Activated T-helper 1 cell treated with Interleukin-2 at 50 U/mL for 16 hours (primary cell): ENCODE measurements at regions not wholly inside any gene's neighbourhood (a gene's known extent, or its start where the extent isn't known, plus 50 kb on each side); places are given as distances from the start of the nearest gene placed in this dataset.
"Not testable (repeated sequence)": the region's sequence is repeated elsewhere in the genome, so short reads cannot be mapped to it uniquely, and the experiment has no call there.

Experiments used
- DNase-seq: peaks from one replicate; pipeline ENCODE4 v3.0.0-alpha.2; 2020; ENCODE audit warnings: low read depth

GRCh38 chr10:6803427-6803783 lies 223.3 kb upstream of the PRKCQ start:
- no peak for DNase-seq

DNA sequence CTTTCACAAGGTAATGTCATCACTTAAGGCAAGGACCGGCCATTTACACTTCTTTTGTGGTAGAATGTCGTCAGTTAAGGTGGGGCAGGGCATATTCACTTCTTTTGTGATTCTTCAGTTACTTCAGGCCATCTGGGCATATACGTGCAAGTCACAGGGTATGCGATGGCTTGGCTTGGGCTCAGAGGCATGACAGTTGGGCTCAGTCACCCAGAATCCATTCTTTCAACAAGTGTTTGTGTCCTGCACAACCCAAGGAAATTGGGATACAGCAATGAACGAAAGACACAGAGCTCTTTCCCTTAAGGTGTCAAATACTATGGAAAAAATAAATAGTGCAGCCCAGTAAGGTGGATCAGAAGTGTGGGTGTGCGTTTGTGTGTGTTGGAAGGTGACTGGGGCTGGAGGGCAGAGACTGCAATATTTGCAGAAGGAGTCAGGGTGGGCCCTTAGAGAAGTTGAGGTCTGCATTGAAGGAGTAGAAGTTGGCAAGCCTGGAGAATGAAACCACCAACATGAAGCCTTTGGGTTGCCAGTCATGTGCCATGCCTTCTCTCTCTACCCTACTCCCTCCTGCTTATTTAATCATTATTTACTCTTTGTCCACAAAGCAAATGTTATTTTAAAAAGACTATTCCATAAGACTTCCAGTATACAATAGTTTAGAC lies 222.8 kb upstream of the PRKCQ start:
- DNase-seq = no peak

DNA sequence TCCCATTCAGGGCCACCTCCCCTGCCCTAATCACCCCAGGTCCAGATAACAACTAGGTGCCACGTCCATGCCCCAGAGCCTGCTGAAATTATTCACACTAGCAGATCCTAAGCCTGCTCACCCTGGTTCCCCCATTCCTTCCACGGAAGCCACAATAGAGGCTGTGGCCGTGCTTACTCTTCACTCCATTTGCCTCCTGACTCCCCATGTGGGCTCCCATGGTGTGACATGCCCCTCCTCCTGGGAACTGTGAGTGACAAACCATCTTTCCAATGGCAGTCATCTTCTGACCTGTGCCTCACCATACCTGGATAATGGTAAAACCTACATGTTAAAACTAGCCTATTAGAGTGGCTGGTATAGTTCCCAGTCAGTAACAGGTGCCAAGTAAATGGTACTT lies 216.2 kb upstream of the PRKCQ start:
- DNase-seq = no peak

- no peak for DNase-seq
These were observed 215.5 kb upstream of the PRKCQ start for GRCh38 chr10:6795541-6795940.

DNA sequence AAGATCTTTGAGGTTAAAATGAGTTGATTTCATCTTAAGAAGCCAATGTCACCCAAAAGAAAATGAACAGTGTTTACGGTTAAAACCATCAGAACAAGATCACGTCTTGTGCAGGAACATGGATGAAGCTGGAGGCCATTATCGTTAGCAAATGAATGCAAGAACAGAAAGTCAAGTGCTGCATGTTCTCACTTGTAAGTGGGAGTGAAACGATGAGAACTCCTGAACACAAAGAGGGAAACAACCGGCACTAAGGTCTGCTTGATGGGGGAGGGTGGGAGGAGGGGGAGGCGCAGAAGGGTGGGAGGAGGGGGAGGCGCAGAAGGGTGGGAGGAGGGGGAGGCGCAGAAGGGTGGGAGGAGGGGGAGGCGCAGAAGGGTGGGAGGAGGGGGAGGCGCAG lies 214.8 kb upstream of the PRKCQ start:
- DNase-seq = not testable (repeated sequence)

DNA sequence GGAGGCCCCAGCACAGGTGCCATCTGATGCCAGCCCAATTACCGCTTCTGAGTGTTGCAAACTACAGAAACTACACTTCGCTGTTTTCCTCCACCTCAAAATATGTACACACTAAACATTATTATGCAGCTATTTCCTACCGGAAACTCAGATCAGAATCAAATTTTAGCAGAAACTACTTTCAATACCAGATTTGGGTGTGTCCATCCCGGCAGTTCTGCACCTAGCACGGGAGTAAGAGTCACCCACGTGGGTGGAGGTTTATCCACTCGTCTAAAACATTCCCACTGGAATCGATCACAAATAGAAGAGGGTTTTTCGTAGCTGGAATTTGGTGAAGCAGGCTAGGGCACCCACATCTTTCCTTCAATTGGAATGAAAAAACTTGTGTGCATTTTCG lies 214.4 kb upstream of the PRKCQ start:
- no peak for DNase-seq

DNA sequence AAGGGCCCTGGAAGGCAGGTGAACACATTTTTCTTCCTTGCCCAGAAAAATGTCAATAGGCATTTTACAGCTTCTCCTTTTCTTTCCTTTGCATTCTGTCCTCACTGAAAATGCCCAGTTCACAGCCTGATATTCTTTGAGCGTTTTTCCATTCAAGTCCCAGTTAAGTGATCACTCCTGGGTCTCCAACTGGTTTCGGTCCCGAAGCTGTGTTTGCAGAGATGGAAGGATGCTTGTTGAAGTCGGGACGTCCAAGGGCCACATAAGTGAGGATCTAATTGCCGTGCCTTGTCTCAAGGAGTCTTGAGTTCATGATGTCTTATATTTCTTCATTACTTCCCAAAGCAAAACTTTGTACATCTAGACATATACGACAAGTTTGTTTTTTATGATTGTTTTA lies 208.7 kb upstream of the PRKCQ start:
- no peak for DNase-seq

DNA sequence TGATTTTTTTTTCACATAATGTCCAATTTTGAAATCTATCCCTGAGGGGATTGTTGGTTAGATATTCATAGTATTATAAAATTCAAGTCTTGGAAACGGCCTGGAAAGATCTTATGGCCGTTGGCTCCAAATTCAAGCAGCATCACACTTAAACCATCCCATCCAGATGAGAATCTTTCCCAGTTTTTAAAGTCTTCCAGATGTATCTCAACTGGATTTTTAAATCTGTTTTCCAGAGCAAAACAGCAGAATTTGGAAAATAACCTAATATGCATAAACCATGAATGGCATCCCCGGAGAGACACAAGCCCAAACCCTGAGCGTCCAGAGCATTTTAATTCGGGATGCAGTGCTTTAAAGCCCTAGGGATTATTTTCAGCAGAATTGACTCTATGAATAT lies 208.2 kb upstream of the PRKCQ start:
- no peak for DNase-seq

DNA sequence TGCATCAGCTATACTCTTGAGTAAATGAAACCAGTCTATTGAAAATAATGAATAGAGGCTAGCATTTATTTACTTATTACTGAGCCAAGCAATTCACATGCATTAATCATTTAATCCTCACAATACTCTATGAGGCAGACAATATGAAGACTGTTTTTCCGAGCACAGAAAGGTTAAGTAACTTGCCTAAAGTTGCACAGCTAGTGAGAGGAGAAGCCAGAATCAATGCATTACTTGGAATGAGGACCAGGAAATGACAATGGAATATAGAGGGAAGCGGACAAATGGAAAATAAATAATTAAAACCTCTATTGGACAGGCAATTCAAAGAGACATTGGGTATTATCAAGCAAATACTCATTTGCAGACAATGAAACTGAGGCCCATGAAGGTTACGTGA lies 207.6 kb upstream of the PRKCQ start:
- DNase-seq = no peak

GRCh38 chr10:6787091-6787490 lies 207.0 kb upstream of the PRKCQ start:
- DNase-seq = no peak

DNA sequence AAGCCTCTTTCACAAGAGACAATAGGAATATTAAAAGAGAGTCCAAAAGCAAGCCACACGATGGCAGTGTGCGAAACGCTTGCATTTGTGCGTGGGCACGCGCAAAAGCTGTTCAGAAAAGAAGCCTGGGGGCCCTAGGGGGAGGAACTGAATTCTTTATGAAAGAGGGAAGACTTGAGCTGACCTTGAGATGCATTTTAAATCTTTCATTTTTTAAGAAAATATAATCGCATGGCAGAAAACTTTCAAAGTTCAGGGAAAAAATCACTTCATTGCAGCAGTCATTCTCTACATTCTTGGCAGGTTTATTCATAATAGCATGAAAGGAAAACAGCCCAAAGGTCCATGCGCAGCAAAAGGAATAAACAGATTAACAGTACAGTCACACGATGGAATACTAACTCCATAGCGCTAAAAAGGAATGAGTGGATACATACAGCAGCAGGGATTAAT lies 206.5 kb upstream of the PRKCQ start:
- DNase-seq = no peak

DNA sequence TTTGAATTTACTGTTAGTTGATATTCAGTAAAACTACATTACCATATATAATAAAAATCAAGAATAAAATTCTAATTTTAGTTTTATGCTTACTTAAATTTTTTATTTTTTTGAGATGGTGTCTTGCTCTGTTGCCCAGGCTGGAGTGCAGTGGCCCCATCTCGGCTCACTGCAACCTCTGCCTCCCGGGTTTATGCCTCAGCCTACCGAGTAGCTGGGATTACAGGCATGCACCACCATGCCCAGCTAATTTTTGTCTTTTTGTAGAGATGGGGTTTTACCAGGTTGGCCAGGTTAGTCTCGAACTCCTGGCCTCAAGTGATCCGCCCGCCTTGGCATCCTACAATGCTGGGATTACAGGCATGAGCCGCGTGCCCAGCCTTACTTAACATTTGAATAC lies 204.4 kb upstream of the PRKCQ start:
- DNase-seq = not testable (repeated sequence)

DNA sequence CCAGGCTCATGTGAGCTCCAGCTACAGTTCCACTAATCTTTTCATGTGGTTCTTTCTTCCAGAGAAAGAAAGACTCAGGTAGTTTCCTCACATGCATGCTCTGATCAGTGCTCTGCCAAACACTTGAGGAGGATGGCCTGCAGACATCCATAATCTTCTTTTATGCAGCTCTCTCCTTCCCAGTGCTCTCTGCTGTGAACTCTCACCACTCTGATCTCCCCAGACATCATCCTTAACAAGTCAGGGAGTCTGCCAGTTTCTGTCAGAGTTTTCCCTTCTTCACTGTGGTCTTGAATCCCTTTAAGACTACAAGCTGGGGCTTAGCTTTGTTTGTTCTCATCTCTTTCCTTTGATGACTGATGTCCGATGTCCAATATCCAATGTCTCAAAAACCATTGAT lies 203.4 kb upstream of the PRKCQ start:
- no peak for DNase-seq

GRCh38 chr10:6782378-6782777 lies 202.3 kb upstream of the PRKCQ start:
- no peak for DNase-seq

- no peak for DNase-seq
These were observed 201.2 kb upstream of the PRKCQ start for GRCh38 chr10:6781133-6781770.

GRCh38 chr10:6780008-6780677 lies 200.1 kb upstream of the PRKCQ start:
- DNase-seq = no peak

- no peak for DNase-seq
These were observed 199.1 kb upstream of the PRKCQ start for GRCh38 chr10:6778992-6779701.

DNA sequence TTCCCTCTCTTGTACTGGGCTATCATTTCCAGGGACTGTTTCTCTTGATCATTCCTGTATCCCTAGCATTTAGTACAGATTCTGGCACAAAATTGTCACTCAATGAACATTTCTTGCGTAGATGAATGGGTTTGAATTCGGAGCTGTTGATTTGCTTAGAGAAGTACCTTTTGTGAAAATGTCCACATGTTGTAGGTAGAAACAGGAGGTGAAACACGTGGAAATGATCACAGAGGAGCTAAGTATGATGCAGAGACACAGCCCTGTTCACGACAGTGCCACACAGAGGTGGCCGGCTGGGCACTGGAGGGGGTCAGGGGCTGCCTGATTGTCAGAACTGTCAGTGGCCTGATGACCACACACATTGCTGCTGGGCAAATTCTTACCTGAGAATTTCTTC lies 196.1 kb upstream of the PRKCQ start:
- no peak for DNase-seq

- no peak for DNase-seq
These were observed 194.3 kb upstream of the PRKCQ start for GRCh38 chr10:6774406-6774805.

DNA sequence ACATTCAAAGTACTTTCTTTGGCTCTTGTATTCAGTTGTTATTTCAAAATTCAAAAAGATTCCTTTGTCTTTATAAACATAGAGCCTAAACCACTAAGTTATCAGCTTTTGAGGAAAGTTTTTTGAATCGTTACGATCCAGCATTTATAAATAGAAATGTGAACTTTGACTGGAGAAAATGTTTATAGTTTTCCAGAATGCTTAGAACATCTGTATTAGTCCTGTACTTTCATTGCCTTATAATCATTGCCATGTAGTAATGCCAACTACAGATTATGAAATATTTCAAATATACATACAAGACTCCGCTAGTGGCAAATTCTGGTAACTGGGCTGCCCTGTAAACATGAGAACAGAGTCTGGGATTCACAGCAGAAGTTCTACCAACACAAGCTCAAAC lies 191.3 kb upstream of the PRKCQ start:
- DNase-seq = no peak

GRCh38 chr10:6770846-6771245 lies 190.8 kb upstream of the PRKCQ start:
- DNase-seq = no peak

- no peak for DNase-seq
These were observed 189.8 kb upstream of the PRKCQ start for GRCh38 chr10:6769704-6770417.
